Sigmoid colon (tissue), 6 donors: ENCODE measurements at regions not wholly inside any gene's neighbourhood (a gene's known extent, or its start where the extent isn't known, plus 50 kb on each side); places are given as distances from the start of the nearest gene placed in this dataset.

ENCODE experiments used
- DNase-seq: peaks from one replicate; pipeline ENCODE4 v3.0.0-alpha.2; 2019
- H3K27ac ChIP-seq, 4 donors: fragments of 200-600 bp; sonication (generic); one replicate each; pipeline ENCODE4 v1.5.1; 2016 to 2019; ENCODE audit warnings: mild to moderate bottlenecking in 1 of 4
- H3K27me3 ChIP-seq, 3 donors: fragments of 200-600 bp; sonication (generic); one replicate each; pipeline ENCODE4 v1.5.1; 2019; ENCODE audit warnings: mild to moderate bottlenecking in 1 of 3
- H3K36me3 ChIP-seq, 4 donors: fragments of 200-600 bp; sonication (generic); one replicate each; pipeline ENCODE4 v1.5.1; 2016 to 2019
- H3K4me1 ChIP-seq, 4 donors: fragments of 200-600 bp; sonication (generic); one replicate each; pipeline ENCODE4 v1.5.1; 2017 to 2019
- H3K4me3 ChIP-seq, 4 donors: fragments of 200-600 bp; sonication (generic); one replicate each; pipeline ENCODE4 v1.5.1; 2017 to 2019; ENCODE audit warnings: mild to moderate bottlenecking in 2 of 4, moderate library complexity in 1 of 4
- H3K9me3 ChIP-seq, 4 donors: fragments of 200-600 bp in 3 of 4; sonication (generic) in 3 of 4; one replicate each; pipeline versions ENCODE4 v1.5.1 to v1.6.1; 2013 to 2019
- EP300 ChIP-seq, 4 donors: sonication (generic); formaldehyde crosslinking; IDR thresholded peaks; one replicate each; pipeline ENCODE4 v1.6.1; 2017; ENCODE audit warnings: antibody characterized with exemption in 4 of 4
- POLR2A ChIP-seq, 2 donors: fragments of 450-650 bp; IDR thresholded peaks; one replicate each; pipeline ENCODE4 v1.6.1; 2016; ENCODE audit warnings: antibody characterized with exemption in 2 of 2, mild to moderate bottlenecking in 2 of 2, moderate library complexity in 2 of 2
- POLR2AphosphoS5 ChIP-seq, 4 donors: sonication (generic); formaldehyde crosslinking; IDR thresholded peaks; one replicate each; pipeline ENCODE4 v1.6.1; 2017; ENCODE audit warnings: antibody characterized with exemption in 4 of 4
- WGBS, 2 donors: extraction: QIAGEN DNeasy Blood & Tissue Kit; methylation state at CpG; one replicate each; pipeline ENCODE4 v1.1.7; 2013; 5-methylcytosine and 5-hydroxymethylcytosine counted together
- intact Hi-C: fragments of 100-400 bp; cut with DNase I; formaldehyde crosslinking; loops from one replicate; pipeline ENCODE4 v1.15.1; 2023
- TF ChIP-seq, protein P1 (sequence below), 4 experiments: fragments of 450-650 bp in 3 of 4; fragments of 200-600 bp in 1 of 4; IDR thresholded peaks; one replicate each; pipeline ENCODE4 v1.5.1; 2016 to 2019; ENCODE audit warnings: antibody characterized with exemption in 4 of 4, mild to moderate bottlenecking in 3 of 4, moderate library complexity in 2 of 4
- donor health status: healthy with polysubstance abuse.
- donor health status: healthy.

DNA sequence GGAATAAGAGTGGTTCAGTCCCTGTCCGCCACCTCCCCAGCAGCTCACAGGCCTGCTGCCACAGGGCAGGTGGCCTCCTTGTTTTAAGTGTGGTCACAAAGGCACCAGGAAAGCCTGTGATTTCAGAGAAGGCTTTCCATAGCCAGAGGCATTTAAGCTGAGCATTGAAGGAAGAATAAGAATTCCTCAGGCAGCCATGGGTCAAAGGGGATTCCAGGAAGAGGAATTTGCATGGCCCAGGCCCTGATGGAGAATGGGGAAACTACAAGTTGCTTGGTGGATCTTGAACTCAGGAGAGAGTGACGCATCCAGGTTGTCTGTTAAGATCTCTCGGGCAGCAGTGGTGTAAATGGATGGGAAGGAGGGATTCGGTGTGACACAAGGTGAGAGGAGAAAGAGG lies 66.7 kb downstream of the KLHDC7A start:
- Histone ChIP-seq H3K4me1 (no peaks in the 10 kb centered on the region), H3K9me3 (peaks cover 0 to 10% (median 0%) of the 10 kb centered on the region in 4 donors), H3K27ac (no peak overlapping the region), H3K4me3 (no peak overlapping the region), H3K36me3 (no peaks in the 10 kb centered on the region), H3K27me3 (peaks cover 0 to 47% (median 4%) of the 10 kb centered on the region in 3 donors)
- 77 to 85% methylated on average over 4 of the region's 4 CpGs for WGBS, 2 donors
- TF ChIP-seq EP300 (IDR thresholded peaks at IDR 0.05) = no peak
- TF ChIP-seq, protein P1, sequence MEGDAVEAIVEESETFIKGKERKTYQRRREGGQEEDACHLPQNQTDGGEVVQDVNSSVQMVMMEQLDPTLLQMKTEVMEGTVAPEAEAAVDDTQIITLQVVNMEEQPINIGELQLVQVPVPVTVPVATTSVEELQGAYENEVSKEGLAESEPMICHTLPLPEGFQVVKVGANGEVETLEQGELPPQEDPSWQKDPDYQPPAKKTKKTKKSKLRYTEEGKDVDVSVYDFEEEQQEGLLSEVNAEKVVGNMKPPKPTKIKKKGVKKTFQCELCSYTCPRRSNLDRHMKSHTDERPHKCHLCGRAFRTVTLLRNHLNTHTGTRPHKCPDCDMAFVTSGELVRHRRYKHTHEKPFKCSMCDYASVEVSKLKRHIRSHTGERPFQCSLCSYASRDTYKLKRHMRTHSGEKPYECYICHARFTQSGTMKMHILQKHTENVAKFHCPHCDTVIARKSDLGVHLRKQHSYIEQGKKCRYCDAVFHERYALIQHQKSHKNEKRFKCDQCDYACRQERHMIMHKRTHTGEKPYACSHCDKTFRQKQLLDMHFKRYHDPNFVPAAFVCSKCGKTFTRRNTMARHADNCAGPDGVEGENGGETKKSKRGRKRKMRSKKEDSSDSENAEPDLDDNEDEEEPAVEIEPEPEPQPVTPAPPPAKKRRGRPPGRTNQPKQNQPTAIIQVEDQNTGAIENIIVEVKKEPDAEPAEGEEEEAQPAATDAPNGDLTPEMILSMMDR (IDR thresholded peaks at IDR 0.05) = no peak
- no peak for TF ChIP-seq POLR2AphosphoS5 (IDR thresholded peaks at IDR 0.05)
- TF ChIP-seq POLR2A (IDR thresholded peaks at IDR 0.05) = no peak
- intact Hi-C loops = no loop called here
- DNase-seq = no peak

DNA sequence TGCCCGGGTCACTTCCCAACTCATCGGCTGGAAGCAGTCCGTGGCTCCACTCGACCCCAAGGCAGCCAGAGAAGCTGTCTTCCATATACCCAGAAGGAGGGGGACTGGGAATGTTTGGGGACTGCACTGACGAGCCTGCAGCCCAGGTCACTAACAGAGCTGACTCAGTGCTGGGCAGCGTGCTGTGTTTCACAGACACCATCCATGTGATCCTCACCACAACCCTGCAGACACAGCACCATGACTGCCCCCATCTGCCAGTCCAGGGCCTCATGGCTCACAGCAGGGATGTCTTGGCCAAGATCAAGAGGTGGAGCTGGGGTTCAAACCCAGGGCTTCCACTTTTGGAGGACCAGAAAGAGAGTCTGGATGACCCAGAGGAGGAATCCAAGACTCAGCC lies 67.9 kb downstream of the KLHDC7A start:
- Histone ChIP-seq H3K27ac (no peak overlapping the region), H3K36me3 (no peaks in the 10 kb centered on the region), H3K4me1 (no peaks in the 10 kb centered on the region), H3K27me3 (peaks cover 0 to 48% (median 3%) of the 10 kb centered on the region in 3 donors), H3K4me3 (no peak overlapping the region), H3K9me3 (peaks cover 0 to 2% (median 0%) of the 10 kb centered on the region in 4 donors)
- intact Hi-C loops = no loop called here
- no peak for TF ChIP-seq POLR2A (IDR thresholded peaks at IDR 0.05)
- TF ChIP-seq, protein P1 (IDR thresholded peaks at IDR 0.05) = no peak
- TF ChIP-seq POLR2AphosphoS5 (IDR thresholded peaks at IDR 0.05) = no peak
- no peak for TF ChIP-seq EP300 (IDR thresholded peaks at IDR 0.05)
- DNase-seq = no peak
- 65 to 80% methylated on average over 6 of the region's 6 CpGs for WGBS, 2 donors

DNA sequence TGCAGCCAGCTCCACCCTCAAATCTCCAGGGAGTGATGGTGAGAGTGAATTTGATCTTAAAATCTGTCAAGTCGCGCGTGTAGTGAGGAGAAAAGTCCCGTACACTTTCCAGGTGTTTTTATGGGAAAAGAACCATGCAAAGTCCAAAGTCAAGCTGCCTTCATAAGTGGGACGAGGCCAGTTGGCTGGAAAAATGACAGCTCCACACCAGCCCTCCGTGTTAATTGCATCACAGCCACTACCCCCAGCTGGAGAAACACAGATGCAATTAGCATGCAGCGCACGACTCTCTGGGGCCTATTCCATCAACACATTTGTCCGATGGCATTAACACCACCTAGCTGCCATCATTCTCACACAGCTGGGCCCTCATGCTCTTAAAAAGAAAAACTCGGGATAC lies 68.4 kb downstream of the KLHDC7A start:
- intact Hi-C loops = no loop called here
- no peaks in the 10 kb centered on the region for H3K36me3 ChIP-seq
- TF ChIP-seq, protein P1 (IDR thresholded peaks at IDR 0.05) = no peak
- peaks cover 0 to 47% (median 6%) of the 10 kb centered on the region in 3 donors for H3K27me3 ChIP-seq
- no peak for DNase-seq
- H3K9me3 ChIP-seq = no peaks in the 10 kb centered on the region
- no peak overlapping the region for H3K4me3 ChIP-seq
- H3K4me1 ChIP-seq = no peaks in the 10 kb centered on the region
- H3K27ac ChIP-seq = no peak overlapping the region
- 41 to 65% methylated on average over 10 of the region's 10 CpGs for WGBS, 2 donors

- H3K27me3 ChIP-seq = peaks cover 0 to 46% (median 6%) of the 10 kb centered on the region in 3 donors
- 84 to 88% methylated on average over 4 of the region's 4 CpGs for WGBS, 2 donors
These were observed 69.2 kb downstream of the KLHDC7A start for GRCh38 chr1:18549906-18550305.

More at GRCh38 chr1:18549906-18550305, 69.2 kb downstream of the KLHDC7A start:
- no peak overlapping the region for H3K27ac ChIP-seq
- no peaks in the 10 kb centered on the region for H3K9me3 ChIP-seq
- intact Hi-C loops = no loop called here
- no peaks in the 10 kb centered on the region for H3K36me3 ChIP-seq
- TF ChIP-seq POLR2A (IDR thresholded peaks at IDR 0.05) (no peak), EP300 (IDR thresholded peaks at IDR 0.05) (no peak), POLR2AphosphoS5 (IDR thresholded peaks at IDR 0.05) (no peak)
- TF ChIP-seq, protein P1 (IDR thresholded peaks at IDR 0.05) = no peak
- H3K4me3 ChIP-seq = no peak overlapping the region
- no peaks in the 10 kb centered on the region for H3K4me1 ChIP-seq
- no peak for DNase-seq
